ENCODE measurements at regions not wholly inside any gene's neighbourhood (a gene's known extent, or its start where the extent isn't known, plus 50 kb on each side); places are given as distances from the start of the nearest gene placed in this dataset.

DNA sequence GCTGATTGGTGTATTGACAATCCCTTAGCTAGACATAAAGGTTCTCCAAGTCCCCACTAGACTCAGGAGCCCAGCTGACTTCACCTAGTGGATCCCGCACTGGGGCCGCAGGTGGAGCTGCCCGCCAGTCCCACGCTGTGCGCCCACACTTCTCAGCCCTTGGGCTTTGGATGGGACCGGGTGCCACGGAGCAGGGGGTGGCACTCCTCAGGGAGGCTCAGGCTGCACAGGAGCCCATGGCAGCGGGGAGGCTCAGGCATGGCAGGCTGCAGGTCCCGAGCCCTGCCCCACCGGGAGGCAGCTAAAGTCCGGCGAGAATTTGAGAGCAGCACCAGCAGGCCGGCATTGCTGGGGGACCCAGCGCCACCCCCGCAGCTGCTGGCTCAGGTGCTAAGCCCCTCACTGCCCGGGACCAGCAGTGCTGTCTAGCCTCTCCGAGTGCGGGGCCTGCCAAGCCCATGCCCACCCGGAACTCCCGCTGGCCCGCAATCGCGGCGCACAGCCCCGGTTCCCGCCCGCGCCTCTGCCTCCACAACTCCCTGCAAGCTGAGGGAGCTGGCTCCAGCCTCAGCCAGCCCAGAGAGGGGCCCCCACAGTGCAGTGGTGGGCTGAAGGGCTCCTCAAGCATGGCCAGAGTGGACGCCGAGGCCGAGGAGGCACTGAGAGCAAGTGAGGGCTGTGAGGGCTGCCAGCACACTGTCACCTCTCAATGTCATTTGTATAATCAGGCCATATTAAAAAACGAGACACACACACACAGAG lies 437.2 kb downstream of the CSNK1G3 start:
- TF ChIP-seq ZFP30 (CRISPR knock-in tag; IDR thresholded peaks at IDR 0.05) (no peak), TOX (CRISPR knock-in tag; IDR thresholded peaks at IDR 0.05; ENCODE audit: borderline replicate concordance) (no peak)
